Type B pancreatic cell (in vitro differentiated cells): ENCODE measurements at regions not wholly inside any gene's neighbourhood (a gene's known extent, or its start where the extent isn't known, plus 50 kb on each side); places are given as distances from the start of the nearest gene placed in this dataset.

Experiments used
- DNase-seq: peaks from one replicate; pipeline ENCODE4 v3.0.0; 2021; ENCODE audit warnings: mixed read lengths; ENCODE audit not compliant: unreplicated experiment; ENCODE audit errors: extremely low spot score
- H3K27ac Mint-ChIP-seq: 2 replicates; pipeline ENCODE4 v1.8.0; 2021; ENCODE audit warnings: mild to moderate bottlenecking, mixed read lengths
- H3K27me3 Mint-ChIP-seq: 2 replicates; pipeline ENCODE4 v1.8.0; 2021; ENCODE audit warnings: mixed read lengths
- H3K36me3 Mint-ChIP-seq: 2 replicates; pipeline ENCODE4 v1.8.0; 2021; ENCODE audit warnings: mixed read lengths
- H3K4me1 Mint-ChIP-seq: one replicate; pipeline ENCODE4 v1.8.0; 2021; ENCODE audit warnings: mixed read lengths; ENCODE audit not compliant: unreplicated experiment
- H3K4me3 Mint-ChIP-seq: 2 replicates; pipeline ENCODE4 v1.8.0; 2021; ENCODE audit warnings: mild to moderate bottlenecking, mixed read lengths
- H3K9me3 Mint-ChIP-seq: 2 replicates; pipeline ENCODE4 v1.8.0; 2021; ENCODE audit warnings: mixed read lengths
- TF ChIP-seq, protein P1 (sequence below): fragments of 200-600 bp; sonication (generic); conservative IDR thresholded peaks from 2 replicates; pipeline ENCODE4 v1.5.0; 2021; ENCODE audit warnings: antibody characterized with exemption, mild to moderate bottlenecking

GRCh38 chr17:68122587-68122986 is 87.1 kb downstream of the KPNA2 start:
- TF ChIP-seq, protein P1, sequence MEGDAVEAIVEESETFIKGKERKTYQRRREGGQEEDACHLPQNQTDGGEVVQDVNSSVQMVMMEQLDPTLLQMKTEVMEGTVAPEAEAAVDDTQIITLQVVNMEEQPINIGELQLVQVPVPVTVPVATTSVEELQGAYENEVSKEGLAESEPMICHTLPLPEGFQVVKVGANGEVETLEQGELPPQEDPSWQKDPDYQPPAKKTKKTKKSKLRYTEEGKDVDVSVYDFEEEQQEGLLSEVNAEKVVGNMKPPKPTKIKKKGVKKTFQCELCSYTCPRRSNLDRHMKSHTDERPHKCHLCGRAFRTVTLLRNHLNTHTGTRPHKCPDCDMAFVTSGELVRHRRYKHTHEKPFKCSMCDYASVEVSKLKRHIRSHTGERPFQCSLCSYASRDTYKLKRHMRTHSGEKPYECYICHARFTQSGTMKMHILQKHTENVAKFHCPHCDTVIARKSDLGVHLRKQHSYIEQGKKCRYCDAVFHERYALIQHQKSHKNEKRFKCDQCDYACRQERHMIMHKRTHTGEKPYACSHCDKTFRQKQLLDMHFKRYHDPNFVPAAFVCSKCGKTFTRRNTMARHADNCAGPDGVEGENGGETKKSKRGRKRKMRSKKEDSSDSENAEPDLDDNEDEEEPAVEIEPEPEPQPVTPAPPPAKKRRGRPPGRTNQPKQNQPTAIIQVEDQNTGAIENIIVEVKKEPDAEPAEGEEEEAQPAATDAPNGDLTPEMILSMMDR, result no peak
- no peak for DNase-seq
- H3K36me3 Mint-ChIP-seq, result peaks cover 35% of the 10 kb centered on the region
- H3K27me3 Mint-ChIP-seq, result no peaks in the 10 kb centered on the region
- no peaks in the 10 kb centered on the region for H3K4me1 Mint-ChIP-seq
- H3K9me3 Mint-ChIP-seq, result no peaks in the 10 kb centered on the region
- H3K27ac Mint-ChIP-seq, result no peak overlapping the region
- H3K4me3 Mint-ChIP-seq, result no peak overlapping the region

DNA sequence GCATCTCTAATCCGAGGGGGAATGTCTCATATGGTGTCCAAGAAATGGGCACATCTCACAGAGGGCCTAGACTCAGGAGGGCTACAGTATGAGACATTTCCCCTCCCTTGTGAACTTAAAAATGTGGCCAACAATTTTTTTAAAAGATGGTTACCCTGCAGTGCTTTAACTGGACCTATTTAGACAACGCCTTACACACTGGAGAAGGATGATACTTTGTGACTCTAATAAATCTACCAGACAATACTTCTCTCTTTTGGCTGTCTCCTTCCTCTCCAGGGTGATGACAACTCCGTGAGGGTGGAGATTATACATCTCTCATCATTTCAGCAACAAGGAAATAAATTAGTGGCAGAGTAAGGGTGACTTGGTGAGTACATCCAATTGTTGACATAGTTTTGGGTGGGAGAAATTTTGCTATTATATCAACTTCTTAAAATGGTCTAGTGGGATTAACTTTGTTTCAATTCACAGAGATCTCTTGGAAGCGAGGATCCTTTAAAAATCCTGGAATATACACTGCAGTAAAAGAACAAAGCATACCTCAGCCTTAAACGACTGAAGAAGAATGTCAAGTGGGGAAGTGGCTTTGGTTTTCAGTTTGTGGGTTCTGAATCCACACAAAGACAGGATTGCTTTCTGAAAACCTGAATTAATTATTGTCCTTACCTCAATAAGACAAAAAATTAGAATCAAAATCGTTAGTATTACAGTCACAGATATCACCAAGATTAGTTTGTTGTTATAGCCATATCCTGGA is 89.8 kb downstream of the KPNA2 start:
- H3K27me3 Mint-ChIP-seq, result no peaks in the 10 kb centered on the region
- no peaks in the 10 kb centered on the region for H3K4me1 Mint-ChIP-seq
- H3K27ac Mint-ChIP-seq, result no peak overlapping the region
- H3K36me3 Mint-ChIP-seq, result peaks cover 20% of the 10 kb centered on the region
- TF ChIP-seq, protein P1, result no peak
- DNase-seq, result no peak
- H3K4me3 Mint-ChIP-seq, result no peak overlapping the region
- no peaks in the 10 kb centered on the region for H3K9me3 Mint-ChIP-seq

DNA sequence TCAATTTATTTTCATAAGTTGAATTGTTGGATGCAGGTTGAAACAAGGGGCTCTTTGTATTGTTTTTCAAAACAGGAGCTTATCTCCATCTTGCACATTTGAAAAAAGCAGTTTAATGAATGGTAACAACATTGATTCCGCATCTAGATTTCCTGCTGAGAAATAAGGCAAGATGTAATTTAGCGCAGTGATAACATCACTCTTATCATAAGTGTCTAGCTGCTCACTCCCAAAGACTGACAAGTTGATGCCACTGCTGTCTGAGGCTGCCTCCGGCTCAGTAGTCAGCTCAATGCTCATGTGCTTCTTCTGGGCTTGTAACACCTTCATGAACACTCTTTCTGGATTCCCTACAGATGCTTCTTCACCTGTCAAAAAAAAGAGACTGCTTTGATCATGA is 92.4 kb downstream of the KPNA2 start:
- no peak overlapping the region for H3K4me3 Mint-ChIP-seq
- DNase-seq, result no peak
- no peak overlapping the region for H3K27ac Mint-ChIP-seq
- H3K27me3 Mint-ChIP-seq, result no peaks in the 10 kb centered on the region
- H3K9me3 Mint-ChIP-seq, result no peaks in the 10 kb centered on the region
- peaks cover 16% of the 10 kb centered on the region for H3K36me3 Mint-ChIP-seq
- TF ChIP-seq, protein P1, result no peak
- H3K4me1 Mint-ChIP-seq, result no peaks in the 10 kb centered on the region

DNA sequence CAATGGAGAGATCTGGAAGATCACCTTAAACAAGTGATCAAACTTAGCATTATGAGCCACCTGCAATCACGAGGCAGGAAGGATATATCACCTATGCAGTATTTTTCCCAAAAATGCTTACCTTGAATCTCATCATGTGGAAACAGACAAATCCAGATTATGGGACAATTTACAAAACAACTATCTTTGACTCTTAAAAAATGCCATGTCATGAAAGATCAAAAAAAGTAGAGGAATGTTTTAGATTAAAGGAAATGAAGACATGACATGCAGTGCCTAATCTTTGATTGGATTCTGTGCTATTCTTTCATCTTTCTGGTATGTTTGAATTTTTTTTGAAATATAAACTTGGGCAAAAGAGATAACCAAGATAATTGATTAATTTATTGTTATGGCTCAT is 95.9 kb downstream of the KPNA2 start:
- TF ChIP-seq, protein P1, result no peak
- Mint-ChIP-seq H3K27ac (no peak overlapping the region), H3K9me3 (no peaks in the 10 kb centered on the region), H3K27me3 (no peaks in the 10 kb centered on the region), H3K4me3 (no peak overlapping the region), H3K36me3 (peaks cover 14% of the 10 kb centered on the region), H3K4me1 (no peaks in the 10 kb centered on the region)
- DNase-seq, result no peak

- DNase-seq, result no peak
- no peaks in the 10 kb centered on the region for H3K4me1 Mint-ChIP-seq
- H3K36me3 Mint-ChIP-seq, result peaks cover 12% of the 10 kb centered on the region
- TF ChIP-seq, protein P1, result no peak
- no peaks in the 10 kb centered on the region for H3K9me3 Mint-ChIP-seq
- H3K27ac Mint-ChIP-seq, result no peak overlapping the region
- no peaks in the 10 kb centered on the region for H3K27me3 Mint-ChIP-seq
- no peak overlapping the region for H3K4me3 Mint-ChIP-seq
These were observed 98.0 kb downstream of the KPNA2 start for GRCh38 chr17:68133346-68134045.
